Upper lobe of left lung (tissue), 6 donors: ENCODE measurements at regions not wholly inside any gene's neighbourhood (a gene's known extent, or its start where the extent isn't known, plus 50 kb on each side); places are given as distances from the start of the nearest gene placed in this dataset.
"Not testable (repeated sequence)": the region's sequence is repeated elsewhere in the genome, so short reads cannot be mapped to it uniquely, and the experiment has no call there.

Experiments used
- ATAC-seq, 2 donors: fragments of 200-7000 bp; cut with Tn5 transposase; one replicate each; pipeline ENCODE4 v1.9.1; 2022; ENCODE audit warnings: mild to moderate bottlenecking in 2 of 2, moderate library complexity in 2 of 2; ENCODE audit not compliant: low FRiP score in 2 of 2
- DNase-seq, 2 donors: peaks; one replicate each; pipeline ENCODE4 v3.0.0-alpha.2; 2019 to 2020
- H3K27ac ChIP-seq, 4 donors: fragments of 200-600 bp; sonication (generic); one replicate each; pipeline ENCODE4 v1.5.1; 2016 to 2019
- H3K27me3 ChIP-seq, 4 donors: fragments of 200-600 bp; sonication (generic); one replicate each; pipeline ENCODE4 v1.5.1; 2017 to 2019
- H3K36me3 ChIP-seq, 4 donors: fragments of 200-600 bp; sonication (generic); one replicate each; pipeline ENCODE4 v1.5.1; 2016 to 2019
- H3K4me1 ChIP-seq, 4 donors: fragments of 200-600 bp; sonication (generic); one replicate each; pipeline ENCODE4 v1.5.1; 2018 to 2019
- H3K4me3 ChIP-seq, 4 donors: fragments of 200-600 bp; sonication (generic); one replicate each; pipeline ENCODE4 v1.5.1; 2017 to 2019; ENCODE audit warnings: mild to moderate bottlenecking in 2 of 4, moderate library complexity in 1 of 4
- H3K9me3 ChIP-seq, 4 donors: fragments of 200-600 bp; sonication (generic); one replicate each; pipeline ENCODE4 v1.5.1; 2018 to 2019
- EP300 ChIP-seq, 4 donors: sonication (generic); formaldehyde crosslinking; IDR thresholded peaks; one replicate each; pipeline ENCODE4 v1.5.1; 2017; ENCODE audit warnings: antibody characterized with exemption in 4 of 4, control low read depth in 2 of 4
- POLR2A ChIP-seq, 4 donors: fragments of 450-650 bp; IDR thresholded peaks; one replicate each; pipeline ENCODE4 v1.5.1; 2016 to 2017; ENCODE audit warnings: antibody characterized with exemption in 4 of 4, mild to moderate bottlenecking in 2 of 4
- POLR2AphosphoS5 ChIP-seq, 2 donors: sonication (generic); formaldehyde crosslinking; IDR thresholded peaks; one replicate each; pipeline ENCODE4 v1.5.1; 2017; ENCODE audit warnings: antibody characterized with exemption in 2 of 2
- whole genome bisulfite sequencing, 2 donors: methylation state at CpG; one replicate each; pipeline ENCODE4 v1.1.5; 2017 to 2018; 5-methylcytosine and 5-hydroxymethylcytosine counted together
- TF ChIP-seq, protein P1 (sequence below), 6 experiments: fragments of 450-650 bp in 4 of 6; fragments of 200-600 bp in 2 of 6; sonication (generic) in 2 of 6; IDR thresholded peaks; one replicate each; pipeline ENCODE4 v1.5.1; 2016 to 2019; ENCODE audit warnings: antibody characterized with exemption in 6 of 6
- donor health status: DM: no; HTN: no; CAD: no; lungs with moderate emphysema.
- donor health status: DM: no; HTN: yes; CAD: no; lungs with severe emphysema.

DNA sequence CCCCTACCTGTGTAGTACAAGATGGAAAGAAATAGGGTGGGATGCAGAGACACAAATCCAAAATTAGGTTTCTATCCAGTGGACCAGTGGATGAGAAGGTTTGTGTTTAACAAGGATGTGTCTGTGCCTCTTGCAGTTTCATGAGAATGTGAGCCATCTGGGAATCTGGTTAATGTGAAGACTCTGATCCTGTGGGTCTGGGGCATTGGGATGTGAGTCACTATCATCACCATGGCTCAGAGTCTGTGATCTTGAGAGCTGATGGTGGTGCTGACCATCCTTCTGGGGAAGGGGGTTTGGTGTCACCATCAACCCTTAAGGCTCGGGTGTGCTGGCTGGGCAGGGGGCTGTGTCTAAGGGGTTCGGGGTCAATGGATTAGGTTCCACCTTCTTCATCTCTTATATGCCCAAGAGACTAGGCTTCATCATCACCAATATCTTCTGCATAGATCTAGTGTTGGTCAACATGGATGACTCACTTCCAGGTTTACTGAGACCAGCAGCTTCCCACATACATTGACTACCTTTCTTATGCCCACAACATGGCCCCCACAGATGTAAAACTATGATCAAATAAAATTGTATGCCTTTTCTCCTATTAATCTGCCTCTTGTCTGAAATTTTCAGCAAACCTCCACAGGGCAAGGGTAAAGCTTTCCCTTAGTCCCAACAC, 65.7 kb upstream of the MID1 start:
- Histone ChIP-seq H3K27me3 (no peaks in the 10 kb centered on the region), H3K36me3 (no peaks in the 10 kb centered on the region), H3K4me3 (no peak overlapping the region), H3K27ac (no peak overlapping the region), H3K4me1 (no peaks in the 10 kb centered on the region), H3K9me3 (no peaks in the 10 kb centered on the region)
- no peak for DNase-seq
- ATAC-seq = peak in 1 of 2 donors; percentile 30
- 80 to 100% methylated on average over 1 to 2 of the region's 2 CpGs for WGBS, 2 donors
- no peak for TF ChIP-seq POLR2A (IDR thresholded peaks at IDR 0.05)
- TF ChIP-seq POLR2AphosphoS5 (IDR thresholded peaks at IDR 0.05) = no peak
- TF ChIP-seq, protein P1, sequence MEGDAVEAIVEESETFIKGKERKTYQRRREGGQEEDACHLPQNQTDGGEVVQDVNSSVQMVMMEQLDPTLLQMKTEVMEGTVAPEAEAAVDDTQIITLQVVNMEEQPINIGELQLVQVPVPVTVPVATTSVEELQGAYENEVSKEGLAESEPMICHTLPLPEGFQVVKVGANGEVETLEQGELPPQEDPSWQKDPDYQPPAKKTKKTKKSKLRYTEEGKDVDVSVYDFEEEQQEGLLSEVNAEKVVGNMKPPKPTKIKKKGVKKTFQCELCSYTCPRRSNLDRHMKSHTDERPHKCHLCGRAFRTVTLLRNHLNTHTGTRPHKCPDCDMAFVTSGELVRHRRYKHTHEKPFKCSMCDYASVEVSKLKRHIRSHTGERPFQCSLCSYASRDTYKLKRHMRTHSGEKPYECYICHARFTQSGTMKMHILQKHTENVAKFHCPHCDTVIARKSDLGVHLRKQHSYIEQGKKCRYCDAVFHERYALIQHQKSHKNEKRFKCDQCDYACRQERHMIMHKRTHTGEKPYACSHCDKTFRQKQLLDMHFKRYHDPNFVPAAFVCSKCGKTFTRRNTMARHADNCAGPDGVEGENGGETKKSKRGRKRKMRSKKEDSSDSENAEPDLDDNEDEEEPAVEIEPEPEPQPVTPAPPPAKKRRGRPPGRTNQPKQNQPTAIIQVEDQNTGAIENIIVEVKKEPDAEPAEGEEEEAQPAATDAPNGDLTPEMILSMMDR (IDR thresholded peaks at IDR 0.05) = no peak
- TF ChIP-seq EP300 (IDR thresholded peaks at IDR 0.05) = no peak

DNA sequence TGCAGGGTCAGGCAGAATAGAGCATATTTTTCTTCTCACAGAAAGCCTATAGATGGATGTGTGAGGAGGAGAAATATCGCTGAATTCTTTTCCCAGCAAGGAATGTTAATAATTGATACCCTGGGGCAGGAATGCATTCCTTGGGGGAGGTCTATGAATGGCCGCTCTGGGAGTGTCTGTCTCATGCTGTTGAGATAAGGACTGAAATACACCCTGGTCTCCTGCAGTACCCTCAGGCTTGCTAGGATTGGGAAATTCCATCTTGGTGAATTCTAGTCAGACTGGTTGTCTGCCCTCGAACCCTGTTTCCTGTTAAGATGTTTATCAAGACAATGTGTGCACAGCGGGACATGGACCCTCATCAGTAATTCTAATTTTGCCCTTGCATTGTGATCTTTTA, 71.4 kb upstream of the MID1 start:
- not testable (repeated sequence) for ATAC-seq, DNase-seq, H3K27ac ChIP-seq, H3K4me1 ChIP-seq, H3K27me3 ChIP-seq, H3K36me3 ChIP-seq, H3K4me3 ChIP-seq
- peaks cover 0 to 11% (median 1%) of the 10 kb centered on the region in 4 donors for H3K9me3 ChIP-seq
- 81 to 83% methylated on average over 3 to 4 of the region's 4 CpGs for WGBS, 2 donors

DNA sequence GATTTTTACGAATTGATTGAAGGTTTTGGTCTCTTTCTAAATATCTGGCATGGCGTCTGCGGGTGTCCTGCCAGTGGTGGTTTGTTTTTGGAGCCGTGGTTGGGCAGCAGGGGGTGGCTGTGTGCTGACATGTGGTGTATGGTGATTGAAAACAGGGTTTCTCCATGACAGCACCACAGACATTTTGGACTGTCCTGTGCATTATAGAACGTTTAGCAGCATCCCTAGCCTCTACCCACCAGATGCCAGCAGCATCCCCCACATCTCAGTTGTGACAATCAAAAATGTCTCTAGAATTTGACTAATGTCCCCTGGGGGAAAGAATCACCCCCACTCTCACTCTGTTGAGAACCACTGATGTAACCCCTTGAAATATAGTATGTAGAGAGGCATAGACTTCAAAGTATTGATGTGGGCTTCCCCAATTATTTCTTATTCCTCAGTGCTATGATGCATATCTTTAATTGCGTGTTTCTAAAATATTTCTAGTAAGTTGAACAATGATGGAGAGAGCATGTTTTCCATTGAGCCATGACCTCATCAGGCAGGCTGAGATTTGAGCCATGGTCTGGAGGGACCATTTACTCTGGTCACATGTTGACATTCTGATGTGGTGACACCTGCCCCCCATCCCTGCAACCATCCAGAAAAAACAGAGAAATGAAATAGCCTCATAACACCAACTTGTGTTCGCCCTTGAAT, 77.4 kb upstream of the MID1 start:
- TF ChIP-seq, protein P1 (IDR thresholded peaks at IDR 0.05) = no peak
- no peak for TF ChIP-seq POLR2A (IDR thresholded peaks at IDR 0.05)
- TF ChIP-seq POLR2AphosphoS5 (IDR thresholded peaks at IDR 0.05) = no peak
- TF ChIP-seq EP300 (IDR thresholded peaks at IDR 0.05) = no peak
- Histone ChIP-seq H3K36me3 (no peaks in the 10 kb centered on the region), H3K27me3 (no peaks in the 10 kb centered on the region), H3K27ac (no peak overlapping the region), H3K4me1 (no peaks in the 10 kb centered on the region), H3K9me3 (no peaks in the 10 kb centered on the region), H3K4me3 (no peak overlapping the region)
- DNase-seq (no peak), ATAC-seq (no peak)
- 74% methylated on average over 7 of the region's 7 CpGs for WGBS, 2 donors

DNA sequence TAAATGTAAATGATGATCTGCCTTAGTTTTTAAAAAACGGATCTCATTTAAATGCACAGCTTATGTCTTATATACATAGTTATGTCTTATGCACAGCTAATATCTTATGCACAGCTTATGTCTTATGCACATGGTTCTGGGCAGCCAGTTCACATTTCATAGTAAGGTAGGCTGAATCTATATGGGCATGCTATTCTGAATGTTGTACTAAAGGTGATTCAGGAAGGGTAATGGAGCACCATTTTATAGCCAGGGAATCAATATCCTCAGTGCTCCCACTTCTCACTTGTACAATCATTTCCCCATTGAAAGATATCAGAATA, 77.9 kb upstream of the MID1 start:
- Histone ChIP-seq H3K4me1 (no peaks in the 10 kb centered on the region), H3K9me3 (no peaks in the 10 kb centered on the region), H3K27ac (no peak overlapping the region), H3K36me3 (no peaks in the 10 kb centered on the region), H3K4me3 (no peak overlapping the region), H3K27me3 (no peaks in the 10 kb centered on the region)
- no peak for DNase-seq
- no peak for ATAC-seq
- WGBS, 2 donors = 61 to 100% methylated on average over 1 of the region's 1 CpG
- TF ChIP-seq, protein P1 (IDR thresholded peaks at IDR 0.05) = no peak
- TF ChIP-seq EP300 (IDR thresholded peaks at IDR 0.05) (no peak), POLR2AphosphoS5 (IDR thresholded peaks at IDR 0.05) (no peak), POLR2A (IDR thresholded peaks at IDR 0.05) (no peak)

DNA sequence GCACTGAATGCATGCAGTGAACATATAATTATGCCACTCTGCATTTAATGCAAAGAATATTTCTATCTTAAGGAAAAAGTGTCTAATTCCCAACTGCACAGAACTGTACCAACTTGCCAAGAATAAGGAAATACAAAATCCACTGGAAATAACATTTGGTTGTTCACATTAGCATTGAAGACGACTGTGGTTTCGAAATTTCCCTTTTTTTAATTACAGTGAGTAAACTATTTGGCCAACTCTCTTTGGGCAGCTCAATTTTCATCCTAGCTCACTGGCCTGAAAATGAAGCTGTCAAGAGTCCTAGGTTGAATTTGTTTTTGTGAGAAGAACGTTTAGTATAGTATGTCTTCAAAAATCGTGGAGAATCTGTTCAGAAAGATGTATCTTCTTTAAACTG, 81.6 kb upstream of the MID1 start:
- TF ChIP-seq EP300 (IDR thresholded peaks at IDR 0.05) = no peak
- no peak for TF ChIP-seq POLR2A (IDR thresholded peaks at IDR 0.05)
- TF ChIP-seq, protein P1 (IDR thresholded peaks at IDR 0.05) = no peak
- no peak for TF ChIP-seq POLR2AphosphoS5 (IDR thresholded peaks at IDR 0.05)
- WGBS, 2 donors = 40 to 52% methylated on average over 4 of the region's 4 CpGs
- no peak for ATAC-seq

DNA sequence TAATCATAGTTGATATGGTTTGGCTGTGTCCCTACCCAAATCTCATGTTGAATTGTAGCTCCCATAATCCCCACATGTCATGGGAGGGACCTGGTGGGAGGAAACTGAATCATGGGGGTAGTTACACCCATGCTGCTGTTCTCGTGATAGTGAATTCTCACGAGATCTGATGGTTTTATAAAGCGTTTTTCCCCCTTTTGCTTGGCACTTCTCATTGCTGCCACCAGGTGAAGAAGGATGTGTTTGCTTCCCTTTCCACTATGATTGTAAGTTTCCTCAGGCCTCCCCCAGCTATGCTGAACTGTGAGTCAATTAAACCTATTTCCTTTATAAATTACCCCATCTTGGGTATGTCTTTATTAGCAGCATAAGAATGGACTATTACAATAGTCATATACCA, 86.0 kb upstream of the MID1 start:
- H3K9me3 ChIP-seq, H3K4me1 ChIP-seq, H3K4me3 ChIP-seq, DNase-seq, H3K27me3 ChIP-seq, H3K27ac ChIP-seq, H3K36me3 ChIP-seq, ATAC-seq: not testable (repeated sequence)
- 68 to 96% methylated on average over 3 of the region's 3 CpGs for WGBS, 2 donors

More for the DNA sequence above, 81.6 kb upstream of the MID1 start:
- Histone ChIP-seq H3K9me3 (no peaks in the 10 kb centered on the region), H3K4me3 (no peak overlapping the region), H3K27me3 (no peaks in the 10 kb centered on the region), H3K4me1 (no peaks in the 10 kb centered on the region), H3K36me3 (no peaks in the 10 kb centered on the region), H3K27ac (no peak overlapping the region)
- no peak for DNase-seq
